HCT116 (cell line): ENCODE measurements at regions not wholly inside any gene's neighbourhood (a gene's known extent, or its start where the extent isn't known, plus 50 kb on each side); places are given as distances from the start of the nearest gene placed in this dataset.

Source experiments
- ATAC-seq: fragments of 200-7000 bp; cut with Tn5 transposase; 2 replicates; pipeline ENCODE4 v1.9.1; 2020; ENCODE audit warnings: mild to moderate bottlenecking, moderate library complexity
- BruUV-seq: library from RNA; stranded (reverse); fragments of 400-500 nt; replicated peaks from 2 replicates; lab custom pipeline; 2021; lab: Mats Ljungman, UMichigan
- CTCF ChIA-PET: fragments of 300-600 bp; sonication (Branson Sonifier 250); formaldehyde crosslinking; loops from one replicate; lab custom pipeline; 2021; ENCODE audit warnings: antibody characterized with exemption; lab: Charles Lee
- POLR2A ChIA-PET: fragments of 300-600, 350-600 bp; sonication (Branson Sonifier 250); formaldehyde crosslinking; loops from one replicate; lab custom pipeline; 2021; ENCODE audit warnings: antibody characterized with exemption; lab: Charles Lee
- RAD21 ChIA-PET, 2 experiments: fragments of 300-600 bp; sonication (Branson Sonifier 250); formaldehyde crosslinking; loops; one replicate each; lab custom pipeline; 2023; ENCODE audit warnings: low total read pairs in 2 of 2; ENCODE audit not compliant: uncharacterized antibody in 2 of 2, unreplicated experiment in 2 of 2, low non-redundant PET in 1 of 2; lab: Charles Lee
- DNase-seq: peaks from one replicate; pipeline ENCODE4 v3.0.0-alpha.2; 2010; ENCODE audit warnings: low read depth, low spot score
- H2AFZ ChIP-seq: fragments of 200-600 bp; shearing (Covaris generic), sonication (generic); 2 replicates; pipeline ENCODE4 v1.6.1; 2017; ENCODE audit warnings: low read depth, mixed run types, mixed read lengths, antibody characterized with exemption, low read length; ENCODE audit not compliant: poor library complexity, severe bottlenecking
- H3K27ac ChIP-seq: 2 replicates; pipeline ENCODE4 v1.5.1; 2012; ENCODE audit warnings: low read depth, low read length
- H3K27me3 ChIP-seq: fragments of 200-600 bp; sonication (generic); 2 replicates; pipeline ENCODE4 v1.6.1; 2016; ENCODE audit warnings: mixed run types, low read length, mixed read lengths; ENCODE audit not compliant: insufficient read depth
- H3K36me3 ChIP-seq, 2 experiments: fragments of 200-500 bp in 1 of 2; fragments of 200-600 bp in 1 of 2; sonication (Bioruptor generic) in 1 of 2; sonication (generic) in 1 of 2; 2 replicates each; pipeline versions ENCODE4 v1.5.1 to v1.6.1; 2014 to 2016; ENCODE audit warnings: low read length in 2 of 2, inconsistent platforms in 1 of 2, mixed read lengths in 1 of 2, mixed run types in 1 of 2; ENCODE audit not compliant: insufficient read depth in 2 of 2, control insufficient read depth in 1 of 2
- H3K4me1 ChIP-seq, 2 experiments: fragments of 200-600 bp in 1 of 2; sonication (generic) in 1 of 2; 2 replicates each; pipeline versions ENCODE4 v1.5.1 to v1.6.1; 2012 to 2017; ENCODE audit warnings: low read length in 2 of 2, inconsistent platforms in 1 of 2, mild to moderate bottlenecking in 1 of 2, mixed read lengths in 1 of 2, mixed run types in 1 of 2, moderate library complexity in 1 of 2; ENCODE audit not compliant: insufficient read depth in 2 of 2, control insufficient read depth in 1 of 2
- H3K4me2 ChIP-seq: fragments of 200-600 bp; sonication (generic); 2 replicates; pipeline ENCODE4 v1.6.1; 2017; ENCODE audit warnings: mixed run types, low read length, mixed read lengths
- H3K4me3 ChIP-seq, 2 experiments: fragments of 200-600 bp in 1 of 2; sonication (generic) in 1 of 2; replicated peaks in 1 of 2; 2 replicates each; pipeline ENCODE4 v1.5.1; 2011 to 2016; ENCODE audit warnings: low read length in 2 of 2, control low read depth in 1 of 2, low read depth in 1 of 2, mild to moderate bottlenecking in 1 of 2, mixed read lengths in 1 of 2, mixed run types in 1 of 2
- H3K79me2 ChIP-seq: fragments of 200-600 bp; sonication (generic); 2 replicates; pipeline ENCODE4 v1.6.1; 2017; ENCODE audit warnings: mild to moderate bottlenecking, mixed run types, low read length, moderate library complexity, mixed read lengths; ENCODE audit not compliant: insufficient read depth
- H3K9ac ChIP-seq: fragments of 200-600 bp; sonication (generic); 2 replicates; pipeline ENCODE4 v1.6.1; 2016; ENCODE audit warnings: low read length, mixed read lengths
- H3K9me2 ChIP-seq: fragments of 200-600 bp; sonication (generic), shearing (Covaris generic); 2 replicates; pipeline ENCODE4 v1.6.1; 2017; ENCODE audit warnings: mixed run types, mild to moderate bottlenecking, moderate library complexity; ENCODE audit not compliant: insufficient read depth
- H3K9me3 ChIP-seq, 2 experiments: fragments of 200-500 bp in 1 of 2; fragments of 200-600 bp in 1 of 2; sonication (Bioruptor generic) in 1 of 2; sonication (generic) in 1 of 2; 2 replicates each; pipeline ENCODE4 v1.6.1; 2014 to 2017; ENCODE audit warnings: low read length in 2 of 2, mixed read lengths in 2 of 2, inconsistent platforms in 1 of 2, low read depth in 1 of 2, mild to moderate bottlenecking in 1 of 2, mixed run types in 1 of 2, moderate library complexity in 1 of 2; ENCODE audit not compliant: control insufficient read depth in 1 of 2, insufficient read depth in 1 of 2
- H4K20me1 ChIP-seq: fragments of 200-600 bp; sonication (generic), shearing (Covaris generic); 2 replicates; pipeline ENCODE4 v1.6.1; 2017; ENCODE audit warnings: mixed run types, mild to moderate bottlenecking, moderate library complexity; ENCODE audit not compliant: insufficient read depth
- CBX3 ChIP-seq: IDR thresholded peaks from 2 replicates; pipeline ENCODE4 v1.6.1; 2012; ENCODE audit warnings: low read depth
- CEBPB ChIP-seq: IDR thresholded peaks from 2 replicates; pipeline ENCODE4 v1.6.1; 2012; ENCODE audit warnings: low read depth
- ELF1 ChIP-seq: IDR thresholded peaks from 2 replicates; pipeline ENCODE4 v1.6.1; 2012; ENCODE audit warnings: low read depth, borderline replicate concordance
- FOSL1 ChIP-seq: IDR thresholded peaks from 2 replicates; pipeline ENCODE4 v1.6.1; 2012; ENCODE audit warnings: low read depth
- JUND ChIP-seq: IDR thresholded peaks from 2 replicates; pipeline ENCODE4 v1.6.1; 2012
- POLR2A ChIP-seq: IDR thresholded peaks from 2 replicates; pipeline ENCODE4 v1.7.0; 2011; ENCODE audit warnings: borderline replicate concordance; ENCODE audit not compliant: insufficient read depth, insufficient read length; ENCODE audit errors: extremely low read depth
- POLR2AphosphoS5 ChIP-seq: IDR thresholded peaks from 2 replicates; pipeline ENCODE4 v1.6.1; 2011; ENCODE audit warnings: mild to moderate bottlenecking, low read depth, low read length, moderate library complexity
- RAD21 ChIP-seq: IDR thresholded peaks from 2 replicates; pipeline ENCODE4 v1.6.1; 2012; ENCODE audit warnings: low read depth, mild to moderate bottlenecking
- SP1 ChIP-seq: IDR thresholded peaks from 2 replicates; pipeline ENCODE4 v1.6.1; 2012; ENCODE audit warnings: low read depth
- TCF7L2 ChIP-seq: IDR thresholded peaks from 2 replicates; pipeline ENCODE4 v1.7.0; 2011; ENCODE audit warnings: borderline replicate concordance, inconsistent platforms; ENCODE audit not compliant: insufficient read depth, insufficient read length; ENCODE audit errors: extremely low read depth
- intact Hi-C: fragments of 100-400 bp; cut with micrococcal nuclease; formaldehyde crosslinking; loops from 2 replicates; pipeline ENCODE4 v1.10.0; 2022
- TF ChIP-seq, protein P1 (sequence below): IDR thresholded peaks from 2 replicates; pipeline ENCODE4 v1.6.1; 2012
- TF ChIP-seq, protein P2 (sequence below): IDR thresholded peaks from 2 replicates; pipeline ENCODE4 v1.6.1; 2011; ENCODE audit warnings: mild to moderate bottlenecking, low read length, moderate library complexity; ENCODE audit not compliant: insufficient replicate concordance; ENCODE audit errors: extremely low read depth
- TF ChIP-seq, protein P3 (sequence below): IDR thresholded peaks from 2 replicates; pipeline ENCODE4 v1.6.1; 2012; ENCODE audit warnings: low read depth
- TF ChIP-seq, protein P4 (sequence below), 3 experiments: fragments of 200-600 bp in 1 of 3; sonication (generic) in 1 of 3; IDR thresholded peaks in 2 of 3; conservative IDR thresholded peaks in 1 of 3; 2 replicates each; pipeline ENCODE4 v1.5.1; 2012 to 2017; ENCODE audit warnings: low read depth in 2 of 3, low read length in 2 of 3, antibody characterized with exemption in 1 of 3, borderline replicate concordance in 1 of 3, control low read depth in 1 of 3, mild to moderate bottlenecking in 1 of 3, mixed read lengths in 1 of 3, mixed run types in 1 of 3, moderate library complexity in 1 of 3; ENCODE audit not compliant: insufficient read depth in 1 of 3
- TF ChIP-seq, protein P5 (sequence below): IDR thresholded peaks from 2 replicates; pipeline ENCODE4 v1.6.1; 2012

DNA sequence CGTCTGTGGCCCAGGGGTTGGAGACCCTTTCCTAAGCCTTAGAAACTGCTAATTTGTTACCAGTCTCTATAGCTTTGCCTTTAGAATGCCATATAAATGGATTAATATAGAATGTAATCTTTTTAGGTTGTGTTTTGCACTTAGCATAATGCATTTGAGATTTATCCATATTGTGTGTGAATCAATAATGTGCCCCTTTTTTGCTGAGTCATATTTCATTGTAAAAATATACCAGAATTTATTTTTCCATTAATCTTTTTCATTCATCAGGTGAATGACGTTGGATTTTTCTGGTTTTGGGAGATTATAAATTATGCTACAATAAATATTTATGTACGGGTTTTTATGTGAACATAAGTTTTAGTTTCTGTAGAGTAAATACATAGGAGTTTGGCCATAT, 478.8 kb upstream of the MAGEB18 start:
- no peaks in the 10 kb centered on the region for H3K9me2 ChIP-seq
- H2AFZ ChIP-seq: no peak overlapping the region
- no peaks in the 10 kb centered on the region for H3K27me3 ChIP-seq
- no peaks in the 10 kb centered on the region for H3K79me2 ChIP-seq
- BruUV-seq: no TSS peak
- no peaks in the 10 kb centered on the region for H3K9me3 ChIP-seq
- intact Hi-C loops: no loop called here
- no peak for ATAC-seq
- no peaks in the 10 kb centered on the region for H3K4me1 ChIP-seq
- ChIA-PET POLR2A (no interaction called here), RAD21 (no interaction called here), CTCF (no interaction called here)
- no peaks in the 10 kb centered on the region for H4K20me1 ChIP-seq
- no peak overlapping the region for H3K9ac ChIP-seq
- TF ChIP-seq, protein P1, sequence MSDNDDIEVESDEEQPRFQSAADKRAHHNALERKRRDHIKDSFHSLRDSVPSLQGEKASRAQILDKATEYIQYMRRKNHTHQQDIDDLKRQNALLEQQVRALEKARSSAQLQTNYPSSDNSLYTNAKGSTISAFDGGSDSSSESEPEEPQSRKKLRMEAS: no peak
- TF ChIP-seq POLR2A (no peak), POLR2AphosphoS5 (no peak), CBX3 (no peak), CEBPB (no peak), SP1 (no peak), ELF1 (no peak), TCF7L2 (no peak), RAD21 (no peak), FOSL1 (no peak), JUND (no peak)
- TF ChIP-seq, protein P2, sequence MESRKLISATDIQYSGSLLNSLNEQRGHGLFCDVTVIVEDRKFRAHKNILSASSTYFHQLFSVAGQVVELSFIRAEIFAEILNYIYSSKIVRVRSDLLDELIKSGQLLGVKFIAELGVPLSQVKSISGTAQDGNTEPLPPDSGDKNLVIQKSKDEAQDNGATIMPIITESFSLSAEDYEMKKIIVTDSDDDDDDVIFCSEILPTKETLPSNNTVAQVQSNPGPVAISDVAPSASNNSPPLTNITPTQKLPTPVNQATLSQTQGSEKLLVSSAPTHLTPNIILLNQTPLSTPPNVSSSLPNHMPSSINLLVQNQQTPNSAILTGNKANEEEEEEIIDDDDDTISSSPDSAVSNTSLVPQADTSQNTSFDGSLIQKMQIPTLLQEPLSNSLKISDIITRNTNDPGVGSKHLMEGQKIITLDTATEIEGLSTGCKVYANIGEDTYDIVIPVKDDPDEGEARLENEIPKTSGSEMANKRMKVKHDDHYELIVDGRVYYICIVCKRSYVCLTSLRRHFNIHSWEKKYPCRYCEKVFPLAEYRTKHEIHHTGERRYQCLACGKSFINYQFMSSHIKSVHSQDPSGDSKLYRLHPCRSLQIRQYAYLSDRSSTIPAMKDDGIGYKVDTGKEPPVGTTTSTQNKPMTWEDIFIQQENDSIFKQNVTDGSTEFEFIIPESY: no peak
- TF ChIP-seq, protein P3, sequence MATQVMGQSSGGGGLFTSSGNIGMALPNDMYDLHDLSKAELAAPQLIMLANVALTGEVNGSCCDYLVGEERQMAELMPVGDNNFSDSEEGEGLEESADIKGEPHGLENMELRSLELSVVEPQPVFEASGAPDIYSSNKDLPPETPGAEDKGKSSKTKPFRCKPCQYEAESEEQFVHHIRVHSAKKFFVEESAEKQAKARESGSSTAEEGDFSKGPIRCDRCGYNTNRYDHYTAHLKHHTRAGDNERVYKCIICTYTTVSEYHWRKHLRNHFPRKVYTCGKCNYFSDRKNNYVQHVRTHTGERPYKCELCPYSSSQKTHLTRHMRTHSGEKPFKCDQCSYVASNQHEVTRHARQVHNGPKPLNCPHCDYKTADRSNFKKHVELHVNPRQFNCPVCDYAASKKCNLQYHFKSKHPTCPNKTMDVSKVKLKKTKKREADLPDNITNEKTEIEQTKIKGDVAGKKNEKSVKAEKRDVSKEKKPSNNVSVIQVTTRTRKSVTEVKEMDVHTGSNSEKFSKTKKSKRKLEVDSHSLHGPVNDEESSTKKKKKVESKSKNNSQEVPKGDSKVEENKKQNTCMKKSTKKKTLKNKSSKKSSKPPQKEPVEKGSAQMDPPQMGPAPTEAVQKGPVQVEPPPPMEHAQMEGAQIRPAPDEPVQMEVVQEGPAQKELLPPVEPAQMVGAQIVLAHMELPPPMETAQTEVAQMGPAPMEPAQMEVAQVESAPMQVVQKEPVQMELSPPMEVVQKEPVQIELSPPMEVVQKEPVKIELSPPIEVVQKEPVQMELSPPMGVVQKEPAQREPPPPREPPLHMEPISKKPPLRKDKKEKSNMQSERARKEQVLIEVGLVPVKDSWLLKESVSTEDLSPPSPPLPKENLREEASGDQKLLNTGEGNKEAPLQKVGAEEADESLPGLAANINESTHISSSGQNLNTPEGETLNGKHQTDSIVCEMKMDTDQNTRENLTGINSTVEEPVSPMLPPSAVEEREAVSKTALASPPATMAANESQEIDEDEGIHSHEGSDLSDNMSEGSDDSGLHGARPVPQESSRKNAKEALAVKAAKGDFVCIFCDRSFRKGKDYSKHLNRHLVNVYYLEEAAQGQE: no peak
- TF ChIP-seq, protein P4, sequence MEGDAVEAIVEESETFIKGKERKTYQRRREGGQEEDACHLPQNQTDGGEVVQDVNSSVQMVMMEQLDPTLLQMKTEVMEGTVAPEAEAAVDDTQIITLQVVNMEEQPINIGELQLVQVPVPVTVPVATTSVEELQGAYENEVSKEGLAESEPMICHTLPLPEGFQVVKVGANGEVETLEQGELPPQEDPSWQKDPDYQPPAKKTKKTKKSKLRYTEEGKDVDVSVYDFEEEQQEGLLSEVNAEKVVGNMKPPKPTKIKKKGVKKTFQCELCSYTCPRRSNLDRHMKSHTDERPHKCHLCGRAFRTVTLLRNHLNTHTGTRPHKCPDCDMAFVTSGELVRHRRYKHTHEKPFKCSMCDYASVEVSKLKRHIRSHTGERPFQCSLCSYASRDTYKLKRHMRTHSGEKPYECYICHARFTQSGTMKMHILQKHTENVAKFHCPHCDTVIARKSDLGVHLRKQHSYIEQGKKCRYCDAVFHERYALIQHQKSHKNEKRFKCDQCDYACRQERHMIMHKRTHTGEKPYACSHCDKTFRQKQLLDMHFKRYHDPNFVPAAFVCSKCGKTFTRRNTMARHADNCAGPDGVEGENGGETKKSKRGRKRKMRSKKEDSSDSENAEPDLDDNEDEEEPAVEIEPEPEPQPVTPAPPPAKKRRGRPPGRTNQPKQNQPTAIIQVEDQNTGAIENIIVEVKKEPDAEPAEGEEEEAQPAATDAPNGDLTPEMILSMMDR (IDR thresholded peaks at IDR 0.05 in 2 of 3, conservative IDR thresholded peaks at IDR 0.05 in 1 of 3; ENCODE audit: borderline replicate concordance in 1 of 3, insufficient read depth in 1 of 3, low read depth in 2 of 3, low read length in 2 of 3): no peak
- TF ChIP-seq, protein P5, sequence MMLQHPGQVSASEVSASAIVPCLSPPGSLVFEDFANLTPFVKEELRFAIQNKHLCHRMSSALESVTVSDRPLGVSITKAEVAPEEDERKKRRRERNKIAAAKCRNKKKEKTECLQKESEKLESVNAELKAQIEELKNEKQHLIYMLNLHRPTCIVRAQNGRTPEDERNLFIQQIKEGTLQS: no peak
- H3K4me2 ChIP-seq: no peak overlapping the region
- H3K27ac ChIP-seq: no peak overlapping the region
- DNase-seq: no peak
- H3K36me3 ChIP-seq: no peaks in the 10 kb centered on the region
- H3K4me3 ChIP-seq: no peak overlapping the region
